ENCODE measurements at regions not wholly inside any gene's neighbourhood (a gene's known extent, or its start where the extent isn't known, plus 50 kb on each side); places are given as distances from the start of the nearest gene placed in this dataset.

DNA sequence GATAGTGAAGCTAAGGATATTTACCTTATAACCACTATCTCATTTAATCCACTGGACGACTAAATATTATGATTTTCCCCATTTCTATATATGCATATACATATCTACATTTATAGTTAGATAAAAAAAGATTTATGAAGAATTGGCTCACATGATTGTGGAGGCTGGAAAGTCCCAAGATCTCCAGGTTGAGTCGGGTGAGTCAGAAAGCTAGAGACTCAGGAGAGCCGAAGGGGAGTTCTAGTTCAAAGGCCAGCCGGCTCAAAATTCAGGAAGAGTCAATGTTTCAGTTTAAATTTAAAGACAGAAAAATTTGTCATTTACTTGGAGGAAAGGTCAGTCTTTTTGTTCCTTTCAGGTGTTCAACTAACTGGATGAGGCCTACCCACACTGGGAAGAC lies 158.2 kb upstream of the CPEB2 start:
- no peak for DNase-seq
- Histone ChIP-seq H3K27ac (no peak overlapping the region), H3K9me3 (replicated peaks in 1 of 3) (no peaks in the 10 kb centered on the region), H3K4me3 (no peak overlapping the region), H3K36me3 (replicated peaks in 1 of 2) (no peaks in the 10 kb centered on the region), H3K27me3 (no peaks in the 10 kb centered on the region), H3K4me1 (replicated peaks in 1 of 2) (no peaks in the 10 kb centered on the region)
- intact Hi-C loops (cut with DNase I), result no loop called here
- no peak for TF ChIP-seq POLR2A (IDR thresholded peaks at IDR 0.05)
- no peak for TF ChIP-seq CTCF (IDR thresholded peaks at IDR 0.05)
- WGBS, 4 donors, result 73 to 88% (median 81%) methylated on average over 4 of the region's 4 CpGs

DNA sequence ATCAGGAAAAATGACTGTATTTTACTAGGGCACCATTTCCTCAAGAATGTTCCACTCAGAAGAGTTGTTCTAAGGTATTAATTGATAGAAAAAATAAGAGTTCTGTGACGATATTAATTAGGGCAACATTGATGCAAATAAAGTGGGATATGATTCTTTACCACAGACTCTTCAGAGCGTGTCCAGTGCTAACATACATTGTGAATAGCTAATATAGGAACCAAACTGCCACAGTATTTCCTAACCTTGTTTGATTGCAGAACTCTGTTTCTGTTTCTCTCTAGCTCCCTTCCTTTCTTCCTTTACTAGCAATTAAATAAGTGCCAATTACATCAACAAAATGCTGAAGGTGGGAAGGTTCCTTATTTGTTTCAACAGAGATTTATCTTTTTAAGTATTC lies 154.1 kb upstream of the CPEB2 start:
- Histone ChIP-seq H3K4me1 (replicated peaks in 1 of 2) (no peaks in the 10 kb centered on the region), H3K9me3 (replicated peaks in 1 of 3) (no peaks in the 10 kb centered on the region), H3K27ac (no peak overlapping the region), H3K4me3 (no peak overlapping the region), H3K36me3 (replicated peaks in 1 of 2) (no peaks in the 10 kb centered on the region), H3K27me3 (no peaks in the 10 kb centered on the region)
- intact Hi-C loops (cut with DNase I), result no loop called here
- TF ChIP-seq CTCF (IDR thresholded peaks at IDR 0.05) (no peak), POLR2A (IDR thresholded peaks at IDR 0.05) (no peak)
- DNase-seq, result no peak
- 73 to 85% (median 79%) methylated on average over 2 of the region's 2 CpGs for WGBS, 4 donors

DNA sequence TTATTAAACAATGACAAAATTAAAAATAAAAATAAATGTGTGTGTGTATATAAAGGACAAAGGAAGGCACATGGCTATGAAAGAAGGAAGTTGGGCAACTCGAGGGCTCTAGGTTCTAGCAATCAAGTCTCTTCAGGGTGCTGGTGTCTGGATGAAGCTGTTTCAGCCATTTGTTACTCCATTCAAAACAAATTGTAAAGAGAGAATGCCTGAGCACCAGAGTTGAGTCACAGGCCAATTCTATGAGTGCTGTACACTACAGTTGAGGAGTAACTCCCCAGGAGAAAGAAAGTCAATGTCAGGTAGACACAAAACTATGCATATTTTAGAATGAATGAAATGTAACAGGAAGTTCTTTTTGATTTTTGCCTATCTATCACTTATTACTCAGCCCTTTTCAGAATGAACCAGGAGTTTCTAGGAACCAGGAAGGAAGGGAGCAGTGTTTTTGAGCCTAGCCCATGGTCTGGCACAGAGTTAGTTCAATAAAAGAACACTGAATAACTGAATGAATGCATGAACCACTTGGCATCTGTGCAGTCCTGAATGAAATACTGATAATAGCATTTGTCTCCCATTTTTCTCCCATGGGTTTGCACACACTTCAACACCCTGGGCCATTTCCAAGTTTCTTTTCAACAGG lies 151.7 kb upstream of the CPEB2 start:
- no peaks in the 10 kb centered on the region for H3K4me1 ChIP-seq (replicated peaks in 1 of 2)
- intact Hi-C loops (cut with DNase I), result no loop called here
- H3K36me3 ChIP-seq (replicated peaks in 1 of 2), result no peaks in the 10 kb centered on the region
- 60 to 69% (median 64%) methylated on average over 1 of the region's 1 CpG for WGBS, 4 donors
- no peak overlapping the region for H3K4me3 ChIP-seq
- H3K9me3 ChIP-seq (replicated peaks in 1 of 3), result no peaks in the 10 kb centered on the region
- no peak for TF ChIP-seq CTCF (IDR thresholded peaks at IDR 0.05)
- no peak for TF ChIP-seq POLR2A (IDR thresholded peaks at IDR 0.05)
- DNase-seq, result no peak
- no peak overlapping the region for H3K27ac ChIP-seq
- no peaks in the 10 kb centered on the region for H3K27me3 ChIP-seq

GRCh38 chr4:14853176-14853943 lies 148.9 kb upstream of the CPEB2 start:
- TF ChIP-seq CTCF (IDR thresholded peaks at IDR 0.05) (no peak), POLR2A (IDR thresholded peaks at IDR 0.05) (no peak)
- intact Hi-C loops (cut with DNase I), result no loop called here
- Histone ChIP-seq H3K27ac (no peak overlapping the region), H3K36me3 (replicated peaks in 1 of 2) (no peaks in the 10 kb centered on the region), H3K4me1 (replicated peaks in 1 of 2) (peaks cover 0 to 15% of the 10 kb centered on the region in 2 donors), H3K9me3 (replicated peaks in 1 of 3) (no peaks in the 10 kb centered on the region), H3K4me3 (no peak overlapping the region), H3K27me3 (no peaks in the 10 kb centered on the region)
- WGBS, 4 donors, result 89 to 97% (median 93%) methylated on average over 2 of the region's 2 CpGs
- peak in 4 of 7 donors; percentile 27 to 36 (median 32) for DNase-seq

Data from adrenal gland (tissue), 9 donors.